ENCODE measurements at regions not wholly inside any gene's neighbourhood (a gene's known extent, or its start where the extent isn't known, plus 50 kb on each side); places are given as distances from the start of the nearest gene placed in this dataset.
A peak's percentile ranks its signal among the peaks of the same experiment; 100 is the strongest.

- WGBS, 2 donors, result 81 to 89% methylated on average over 3 of the region's 3 CpGs
- ATAC-seq, result no peak
- no peak for DNase-seq
Observed at GRCh38 chr2:234670052-234670451, 173.2 kb upstream of the ARL4C start.

DNA sequence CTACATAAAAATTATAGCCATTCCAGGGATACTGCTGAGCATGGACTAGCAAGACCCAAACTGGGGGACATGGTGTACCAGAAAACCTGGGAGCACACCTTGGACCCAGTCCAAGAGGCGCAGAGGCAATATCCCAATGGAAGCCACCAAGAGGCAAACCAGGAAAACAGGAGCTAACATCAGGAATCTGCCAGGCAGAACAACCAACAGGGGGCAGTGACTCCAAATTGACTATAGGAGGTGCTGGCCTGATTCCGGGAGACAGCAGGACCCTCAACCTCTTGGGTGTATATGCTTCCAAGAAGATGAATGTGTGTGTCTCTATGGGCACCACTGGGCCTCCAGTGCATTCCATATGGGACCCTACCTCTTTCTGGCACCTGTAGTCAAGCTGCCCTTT is 172.7 kb upstream of the ARL4C start:
- H3K27me3 ChIP-seq, result no peaks in the 10 kb centered on the region
- peaks cover 0 to 16% (median 5%) of the 10 kb centered on the region in 9 donors for H3K4me1 ChIP-seq
- peak in 2 of 9 donors; percentile 7 to 23 for TF ChIP-seq CTCF (IDR thresholded peaks at IDR 0.05)
- H3K9me3 ChIP-seq, result peaks cover 0 to 3% (median 0%) of the 10 kb centered on the region in 11 donors
- DNase-seq (no peak), ATAC-seq (no peak)
- WGBS, 2 donors, result 75 to 79% methylated on average over 2 of the region's 2 CpGs
- intact Hi-C loops (cut with DNase I), result no loop called here
- H3K36me3 ChIP-seq, result no peaks in the 10 kb centered on the region
- peak overlapping the region in 3 of 10 donors; percentile 48 to 76 (median 57) for H3K27ac ChIP-seq
- no peak overlapping the region for H3K4me3 ChIP-seq

More at GRCh38 chr2:234670052-234670451, 173.2 kb upstream of the ARL4C start:
- Histone ChIP-seq H3K27me3 (no peaks in the 10 kb centered on the region), H3K4me3 (no peak overlapping the region), H3K27ac (peak overlapping the region in 1 of 10 donors; percentile 76), H3K4me1 (peaks cover 0 to 16% (median 5%) of the 10 kb centered on the region in 9 donors), H3K9me3 (no peaks in the 10 kb centered on the region), H3K36me3 (no peaks in the 10 kb centered on the region)
- no peak for TF ChIP-seq CTCF (IDR thresholded peaks at IDR 0.05)
- intact Hi-C loops (cut with DNase I), result no loop called here

DNA sequence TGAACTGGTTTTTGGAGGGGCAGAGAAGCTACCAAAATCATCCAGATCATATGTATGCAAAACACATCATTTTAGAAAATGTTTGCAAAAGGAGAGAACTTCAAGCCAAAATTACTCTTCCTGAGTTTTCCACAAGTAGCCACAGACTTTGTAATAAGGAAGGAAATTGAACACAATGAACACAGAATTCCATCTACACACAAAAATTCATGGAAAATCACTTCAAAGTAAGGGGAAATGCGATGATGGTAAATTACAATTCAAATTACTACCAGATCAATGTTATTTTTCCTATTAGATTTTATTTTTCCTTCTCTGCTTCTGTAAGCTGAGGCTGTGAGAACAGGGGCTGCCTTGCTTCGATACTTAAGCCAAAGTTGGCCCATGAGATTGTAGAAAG is 172.1 kb upstream of the ARL4C start:
- intact Hi-C loops (cut with DNase I), result no loop called here
- Histone ChIP-seq H3K4me1 (peaks cover 0 to 16% (median 5%) of the 10 kb centered on the region in 9 donors), H3K27ac (peak overlapping the region in 4 of 10 donors; percentile 33 to 76 (median 52))

DNA sequence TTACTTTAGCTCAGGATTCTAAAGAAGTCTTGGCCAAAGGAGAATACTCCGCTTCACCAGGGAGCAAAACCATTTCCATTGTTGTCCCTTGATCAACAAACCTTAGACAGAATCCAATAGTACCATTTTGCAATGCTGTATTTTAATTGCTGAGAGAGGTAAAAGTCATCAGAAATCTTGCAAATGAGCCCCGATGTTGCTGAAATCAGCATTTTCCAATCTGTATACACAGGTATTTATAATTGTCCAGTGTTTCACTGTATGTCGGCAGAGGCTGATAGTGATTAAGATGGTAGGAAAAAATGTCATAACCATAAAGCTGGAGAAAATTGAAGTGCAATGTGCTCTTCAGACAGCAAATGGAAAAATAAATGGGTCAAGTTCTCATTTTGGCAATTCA is 170.0 kb upstream of the ARL4C start:
- H3K36me3 ChIP-seq, result no peaks in the 10 kb centered on the region
- intact Hi-C loops (cut with DNase I), result no loop called here
- no peak for DNase-seq
- H3K27me3 ChIP-seq, result no peaks in the 10 kb centered on the region
- H3K4me1 ChIP-seq, result peaks cover 0 to 16% (median 5%) of the 10 kb centered on the region in 9 donors
- no peak overlapping the region for H3K4me3 ChIP-seq
- peaks cover 0 to 20% (median 0%) of the 10 kb centered on the region in 11 donors for H3K9me3 ChIP-seq
- no peak overlapping the region for H3K27ac ChIP-seq
- no peak for ATAC-seq
- TF ChIP-seq CTCF (IDR thresholded peaks at IDR 0.05), result no peak
- 97% methylated on average over 3 of the region's 3 CpGs for WGBS, 2 donors

More for the DNA sequence above, 172.1 kb upstream of the ARL4C start:
- 70 to 72% methylated on average over 2 of the region's 2 CpGs for WGBS, 2 donors
- ATAC-seq (peak in 1 of 8 donors; percentile 47), DNase-seq (no peak)
- no peaks in the 10 kb centered on the region for H3K27me3 ChIP-seq
- peaks cover 0 to 9% (median 0%) of the 10 kb centered on the region in 11 donors for H3K9me3 ChIP-seq
- peak overlapping the region in 1 of 10 donors; percentile 9 for H3K4me3 ChIP-seq
- no peak for TF ChIP-seq CTCF (IDR thresholded peaks at IDR 0.05)
- H3K36me3 ChIP-seq, result no peaks in the 10 kb centered on the region

Data from heart right ventricle (tissue), 16 donors.